Pancreas (tissue), 10 donors: ENCODE measurements at regions not wholly inside any gene's neighbourhood (a gene's known extent, or its start where the extent isn't known, plus 50 kb on each side); places are given as distances from the start of the nearest gene placed in this dataset.

Experiments
- ATAC-seq, 4 donors: fragments of 200-7000 bp; cut with Tn5 transposase; one replicate each; pipeline versions ENCODE4 v1.8.0 to v1.9.1; 2020; ENCODE audit warnings: mild to moderate bottlenecking in 4 of 4, moderate library complexity in 4 of 4
- DNase-seq, 6 donors: peaks; one replicate each; pipeline ENCODE4 v3.0.0-alpha.2; 2020
- FAIRE-seq: peaks from 2 replicates; lab custom pipeline; 2012; peaks lifted over from hg19 to GRCh38; lab: Jason Lieb, UNC
- H3K27ac ChIP-seq, 4 donors: fragments of 200-600 bp; sonication (generic); 1 replicate in 3 of 4; 2 replicates in 1 of 4; pipeline versions ENCODE4 v1.5.0 to v1.8.0; 2020
- H3K27me3 ChIP-seq, 4 donors: fragments of 200-600 bp; one replicate each; pipeline ENCODE4 v1.8.0; 2021
- H3K36me3 ChIP-seq, 3 donors: fragments of 200-600 bp; sonication (generic) in 1 of 3; one replicate each; pipeline versions ENCODE4 v1.5.0 to v1.8.0; 2020 to 2021
- H3K4me1 ChIP-seq, 3 donors: fragments of 200-600 bp; one replicate each; pipeline ENCODE4 v1.8.0; 2021
- H3K4me3 ChIP-seq, 4 donors: fragments of 200-600 bp; sonication (generic) in 2 of 4; one replicate each; pipeline versions ENCODE4 v1.5.0 to v1.8.0; 2020 to 2021
- H3K9me3 ChIP-seq, 4 donors: fragments of 200-600 bp; one replicate each; pipeline ENCODE4 v1.8.0; 2021
- CTCF ChIP-seq, 4 donors: fragments of 200-600 bp; sonication (generic) in 3 of 4; IDR thresholded peaks; one replicate each; pipeline versions ENCODE4 v1.5.0 to v1.8.0; 2021; ENCODE audit warnings: antibody characterized with exemption in 4 of 4
- WGBS, 2 donors: extraction: QIAGEN DNeasy Blood & Tissue Kit; methylation state at CpG; one replicate each; pipeline ENCODE4 v1.1.7; 2013; 5-methylcytosine and 5-hydroxymethylcytosine counted together
- intact Hi-C, 3 donors: fragments of 100-400 bp; cut with DNase I; formaldehyde crosslinking; loops; one replicate each; pipeline versions ENCODE4 v1.11.1 to v1.14.2; 2022
- donor health status: healthy with polysubstance abuse.
- donor health status: DM: no; HTN: no; CAD: no; lungs with moderate emphysema.
- donor health status: DM: no; HTN: no; CAD: no.
- donor health status: control.
- donor health status: control.
- donor health status: Bipolar disorder and iron deficiency.
- donor health status: DM: yes; HTN: yes; CAD: no.
- donor health status: DM: no; HTN: no; CAD: no.
- donor health status: DM: no; HTN: no; CAD: no.
- donor health status: DM: yes; HTN: yes; CAD: no.

DNA sequence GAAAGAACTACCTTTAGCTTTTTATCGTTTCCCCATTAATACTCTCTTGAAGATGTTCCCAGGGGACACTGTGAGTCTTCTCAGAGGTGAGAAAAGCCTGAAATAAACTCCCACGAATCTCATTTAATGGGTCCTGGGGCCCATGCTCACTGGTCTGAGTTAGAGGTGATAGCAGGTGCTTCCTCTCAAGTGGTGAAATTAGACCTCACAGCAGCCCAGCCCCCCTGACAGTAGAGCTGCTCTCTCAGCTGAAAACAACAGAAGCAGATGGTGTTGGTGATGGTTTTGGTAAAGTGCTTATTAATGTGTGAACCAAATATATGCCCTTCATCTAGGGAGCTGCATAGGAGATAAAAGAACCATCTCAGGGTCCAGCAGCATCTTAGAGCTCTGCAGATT, 76.8 kb upstream of the VPREB1 start:
- WGBS, 2 donors: 55 to 63% methylated on average over 2 of the region's 2 CpGs
- no peak for TF ChIP-seq CTCF (IDR thresholded peaks at IDR 0.05)
- FAIRE-seq (no peak), DNase-seq (no peak), ATAC-seq (peak in 2 of 4 donors; percentile 54 to 62)
- Histone ChIP-seq H3K9me3 (no peaks in the 10 kb centered on the region), H3K4me3 (no peak overlapping the region), H3K27me3 (no peaks in the 10 kb centered on the region), H3K36me3 (no peaks in the 10 kb centered on the region), H3K4me1 (no peaks in the 10 kb centered on the region), H3K27ac (no peak overlapping the region)
- intact Hi-C loops: no loop called here

- H3K4me3 ChIP-seq: no peak overlapping the region
- TF ChIP-seq CTCF (IDR thresholded peaks at IDR 0.05): no peak
- no peak for ATAC-seq
- DNase-seq: no peak
- H3K27ac ChIP-seq: no peak overlapping the region
- intact Hi-C loops: no loop called here
- WGBS, 2 donors: 52 to 55% methylated on average over 5 of the region's 5 CpGs
- H3K36me3 ChIP-seq: no peaks in the 10 kb centered on the region
- no peak for FAIRE-seq
- H3K9me3 ChIP-seq: no peaks in the 10 kb centered on the region
- no peaks in the 10 kb centered on the region for H3K27me3 ChIP-seq
- no peaks in the 10 kb centered on the region for H3K4me1 ChIP-seq
Observed at GRCh38 chr22:22166941-22167713, 77.5 kb upstream of the VPREB1 start.

DNA sequence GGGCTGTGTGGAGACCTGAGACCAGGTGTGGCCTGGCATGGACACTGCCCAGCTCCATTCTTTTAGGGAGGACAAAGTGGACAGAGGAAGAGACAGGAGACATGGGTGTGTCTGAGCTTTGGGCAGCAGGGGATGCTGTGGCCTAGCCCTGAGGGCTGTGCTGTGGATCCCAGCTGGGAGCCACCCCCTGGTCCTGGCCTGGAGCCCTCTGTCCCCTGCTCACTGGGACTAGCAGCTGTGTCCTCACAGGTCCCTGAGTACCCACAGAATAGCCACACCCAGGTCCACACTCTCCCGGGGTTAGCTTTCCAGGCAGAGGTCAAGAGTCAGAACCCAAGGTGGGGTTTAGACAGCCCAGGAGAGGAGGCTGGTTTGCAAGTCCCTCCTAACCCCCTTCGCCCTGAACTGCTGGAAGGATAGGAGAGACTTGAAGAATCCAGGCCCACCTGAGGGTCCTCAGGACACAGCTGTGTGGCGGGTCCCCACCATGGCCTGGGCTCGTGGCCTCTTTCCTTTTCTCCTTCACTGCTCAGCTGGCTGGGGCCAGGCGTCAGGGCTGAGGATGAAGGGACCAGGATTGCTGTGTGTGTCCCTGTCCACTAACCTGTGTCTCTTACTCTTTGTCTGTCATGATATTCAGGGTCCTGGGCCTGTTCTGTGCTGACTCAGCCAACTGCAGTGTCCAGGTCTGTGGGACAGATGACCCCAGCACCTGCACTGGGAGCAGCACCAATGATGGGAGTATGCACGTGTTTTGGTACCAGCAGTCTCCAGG, 78.5 kb upstream of the VPREB1 start:
- no peak overlapping the region for H3K27ac ChIP-seq
- H3K4me1 ChIP-seq: no peaks in the 10 kb centered on the region
- intact Hi-C loops: no loop called here
- no peaks in the 10 kb centered on the region for H3K27me3 ChIP-seq
- TF ChIP-seq CTCF (IDR thresholded peaks at IDR 0.05): no peak
- no peak overlapping the region for H3K4me3 ChIP-seq
- FAIRE-seq (no peak), ATAC-seq (no peak), DNase-seq (no peak)
- no peaks in the 10 kb centered on the region for H3K36me3 ChIP-seq
- WGBS, 2 donors: 57 to 62% methylated on average over 6 of the region's 6 CpGs
- no peaks in the 10 kb centered on the region for H3K9me3 ChIP-seq

DNA sequence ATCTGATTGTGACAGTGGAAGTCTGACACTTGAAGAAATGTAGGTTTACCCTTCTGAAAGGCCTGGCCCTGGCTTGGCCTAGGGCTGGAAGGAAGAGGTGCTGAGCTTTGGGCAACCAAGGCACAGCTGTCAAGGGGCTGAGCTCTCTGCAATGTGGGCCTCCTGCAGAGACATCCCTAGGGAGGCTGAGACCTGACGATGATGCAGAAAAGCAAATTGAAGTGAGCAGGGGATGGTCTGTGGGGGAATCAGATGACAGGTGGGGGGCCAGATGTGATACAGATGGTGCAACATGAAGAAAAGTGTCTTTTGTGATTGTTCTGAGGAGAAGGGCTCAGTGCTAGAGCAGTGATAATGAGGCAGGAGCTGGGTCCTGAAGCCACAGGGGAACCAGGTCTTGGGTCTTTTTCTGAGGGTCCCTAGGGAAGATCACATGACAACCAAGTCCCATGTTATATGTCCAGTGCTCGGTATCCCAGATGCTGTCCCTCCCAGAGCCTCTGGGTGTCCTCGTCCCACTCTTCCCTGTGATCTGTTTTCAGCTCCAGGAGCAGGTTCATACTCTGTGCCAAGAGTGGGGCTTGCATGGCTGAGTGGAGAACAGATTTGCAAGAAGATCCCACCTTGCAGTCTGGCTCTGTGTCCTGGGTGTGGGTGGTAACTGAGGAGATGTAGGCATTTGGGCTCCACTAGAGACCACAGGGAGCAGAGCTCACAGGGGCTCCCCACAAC, 79.9 kb upstream of the VPREB1 start:
- DNase-seq (no peak), ATAC-seq (no peak)
- intact Hi-C loops: no loop called here

More for the DNA sequence above, 79.9 kb upstream of the VPREB1 start:
- FAIRE-seq: no peak
- 35 to 41% methylated on average over 3 of the region's 3 CpGs for WGBS, 2 donors
- Histone ChIP-seq H3K27ac (no peak overlapping the region), H3K4me3 (no peak overlapping the region), H3K4me1 (no peaks in the 10 kb centered on the region), H3K9me3 (no peaks in the 10 kb centered on the region), H3K27me3 (no peaks in the 10 kb centered on the region), H3K36me3 (no peaks in the 10 kb centered on the region)
- TF ChIP-seq CTCF (IDR thresholded peaks at IDR 0.05): no peak
